Common myeloid progenitor, CD34-positive (primary cell): ENCODE measurements at regions not wholly inside any gene's neighbourhood (a gene's known extent, or its start where the extent isn't known, plus 50 kb on each side); places are given as distances from the start of the nearest gene placed in this dataset.
"Not testable (repeated sequence)": the region's sequence is repeated elsewhere in the genome, so short reads cannot be mapped to it uniquely, and the experiment has no call there.

Experiments used
- CTCF ChIA-PET: fragments of 350-600 bp; sonication (Branson Sonifier 250); formaldehyde crosslinking; loops from one replicate; lab custom pipeline; 2021; ENCODE audit warnings: antibody characterized with exemption; lab: Charles Lee
- POLR2A ChIA-PET: fragments of 350-600 bp; sonication (Branson Sonifier 250); formaldehyde crosslinking; loops from one replicate; lab custom pipeline; 2021; ENCODE audit warnings: antibody characterized with exemption; lab: Charles Lee
- DNase-seq, 3 donors: peaks; one replicate each; pipeline versions ENCODE4 v3.0.0 to v3.0.0-alpha.2; 2013
- H3K27ac ChIP-seq, 2 experiments: 1 replicate in 1 of 2; 2 replicates in 1 of 2; pipeline ENCODE4 v1.7.0; 2013; ENCODE audit warnings: inconsistent platforms in 2 of 2, low read length in 2 of 2, mild to moderate bottlenecking in 2 of 2, low read depth in 1 of 2, moderate library complexity in 1 of 2; ENCODE audit not compliant: severe bottlenecking in 2 of 2, insufficient read depth in 1 of 2, poor library complexity in 1 of 2
- H3K27me3 ChIP-seq, 5 experiments: replicated peaks in 2 of 5; 1 replicate in 3 of 5; 2 replicates in 2 of 5; pipeline versions ENCODE4 v1.6.1 to v1.7.0; 2013; ENCODE audit warnings: low read length in 4 of 5, mild to moderate bottlenecking in 2 of 5, moderate library complexity in 2 of 5, inconsistent platforms in 1 of 5; ENCODE audit not compliant: insufficient read depth in 5 of 5, control insufficient read depth in 4 of 5
- H3K36me3 ChIP-seq, 4 experiments: 1 replicate in 2 of 4; 2 replicates in 2 of 4; pipeline versions ENCODE4 v1.6.1 to v1.7.0; 2013; ENCODE audit warnings: low read length in 3 of 4, control low read depth in 1 of 4, mild to moderate bottlenecking in 1 of 4; ENCODE audit not compliant: control insufficient read depth in 4 of 4, insufficient read depth in 4 of 4
- H3K4me1 ChIP-seq, 4 experiments: 1 replicate in 3 of 4; 2 replicates in 1 of 4; pipeline versions ENCODE4 v1.6.1 to v1.7.1; 2013; ENCODE audit warnings: low read length in 3 of 4, mild to moderate bottlenecking in 3 of 4, control low read depth in 1 of 4, inconsistent platforms in 1 of 4, moderate library complexity in 1 of 4; ENCODE audit not compliant: control insufficient read depth in 4 of 4, insufficient read depth in 4 of 4; ENCODE audit errors: control extremely low read depth in 1 of 4
- H3K4me3 ChIP-seq, 7 experiments: 1 replicate in 4 of 7; 2 replicates in 3 of 7; pipeline versions ENCODE4 v1.5.1 to v1.7.0; 2013; ENCODE audit warnings: mild to moderate bottlenecking in 7 of 7, low read length in 6 of 7, moderate library complexity in 6 of 7, inconsistent platforms in 2 of 7, low read depth in 2 of 7, control low read depth in 1 of 7; ENCODE audit not compliant: insufficient read depth in 4 of 7, control insufficient read depth in 1 of 7; ENCODE audit errors: extremely low read depth in 1 of 7
- H3K9me3 ChIP-seq, 5 experiments: 1 replicate in 4 of 5; 2 replicates in 1 of 5; pipeline versions ENCODE4 v1.6.1 to v1.7.1; 2013; ENCODE audit warnings: low read length in 4 of 5, mild to moderate bottlenecking in 2 of 5, inconsistent platforms in 1 of 5, low read depth in 1 of 5, moderate library complexity in 1 of 5; ENCODE audit not compliant: control insufficient read depth in 4 of 5, insufficient read depth in 2 of 5; ENCODE audit errors: control extremely low read depth in 1 of 5
- WGBS: methylation state at CpG from one replicate; pipeline ENCODE4 v1.1.5; 2013; ENCODE audit not compliant: insufficient coverage; 5-methylcytosine and 5-hydroxymethylcytosine counted together

GRCh38 chr19:30841934-30842333, 469.8 kb downstream of the ZNF536 start:
- H3K27me3 ChIP-seq, result no peaks in the 10 kb centered on the region
- WGBS, result 96% methylated on average over 5 of the region's 5 CpGs
- no peak overlapping the region for H3K4me3 ChIP-seq
- no peaks in the 10 kb centered on the region for H3K36me3 ChIP-seq
- ChIA-PET POLR2A (no interaction called here), CTCF (no interaction called here)
- DNase-seq, result no peak
- no peaks in the 10 kb centered on the region for H3K9me3 ChIP-seq
- H3K27ac ChIP-seq, result no peak overlapping the region
- H3K4me1 ChIP-seq, result no peaks in the 10 kb centered on the region

GRCh38 chr19:30830875-30831274, 458.7 kb downstream of the ZNF536 start:
- ChIA-PET CTCF (no interaction called here), POLR2A (no interaction called here)
- Histone ChIP-seq H3K4me3 (no peak overlapping the region), H3K27me3 (no peaks in the 10 kb centered on the region), H3K27ac (no peak overlapping the region), H3K36me3 (no peaks in the 10 kb centered on the region), H3K9me3 (peaks cover 0 to 13% (median 3%) of the 10 kb centered on the region in 5 experiments), H3K4me1 (no peaks in the 10 kb centered on the region)
- no peak for DNase-seq
- 99% methylated on average over 5 of the region's 5 CpGs for WGBS

- H3K4me3 ChIP-seq, POLR2A ChIA-PET, H3K4me1 ChIP-seq, DNase-seq, H3K27me3 ChIP-seq, H3K27ac ChIP-seq, CTCF ChIA-PET, H3K36me3 ChIP-seq: not testable (repeated sequence)
- H3K9me3 ChIP-seq, result peaks cover 0 to 16% (median 3%) of the 10 kb centered on the region in 5 experiments
- no CpG with 5 or more reads among the region's 5 CpGs for WGBS
Observed at GRCh38 chr19:30825505-30825904, 453.3 kb downstream of the ZNF536 start.

- H3K36me3 ChIP-seq, result no peaks in the 10 kb centered on the region
- 100% methylated on average over 2 of the region's 2 CpGs for WGBS
- no peak overlapping the region for H3K4me3 ChIP-seq
- DNase-seq, result no peak
- CTCF ChIA-PET, result interaction anchor here (0.6 kb wide), 1 partner anchor 1526 kb away, joined by 3 read pairs; no protein-coding TSS in a partner anchor
- H3K4me1 ChIP-seq, result no peaks in the 10 kb centered on the region
- no peaks in the 10 kb centered on the region for H3K27me3 ChIP-seq
- no peak overlapping the region for H3K27ac ChIP-seq
- peaks cover 0 to 16% (median 3%) of the 10 kb centered on the region in 5 experiments for H3K9me3 ChIP-seq
- POLR2A ChIA-PET, result no interaction called here
Observed at GRCh38 chr19:30824809-30825208, 452.6 kb downstream of the ZNF536 start.

- POLR2A ChIA-PET, result no interaction called here
- no peaks in the 10 kb centered on the region for H3K4me1 ChIP-seq
- WGBS, result 95% methylated on average over 2 of the region's 3 CpGs
- no peak overlapping the region for H3K27ac ChIP-seq
- CTCF ChIA-PET, result no interaction called here
- no peaks in the 10 kb centered on the region for H3K36me3 ChIP-seq
- no peak for DNase-seq
- peaks cover 0 to 3% (median 0%) of the 10 kb centered on the region in 5 experiments for H3K9me3 ChIP-seq
- H3K4me3 ChIP-seq, result no peak overlapping the region
- H3K27me3 ChIP-seq, result no peaks in the 10 kb centered on the region
Observed at GRCh38 chr19:30817965-30818567, 445.9 kb downstream of the ZNF536 start.

- ChIA-PET CTCF (no interaction called here), POLR2A (no interaction called here)
- no peaks in the 10 kb centered on the region for H3K27me3 ChIP-seq
- no peak for DNase-seq
- H3K4me1 ChIP-seq, result no peaks in the 10 kb centered on the region
- H3K36me3 ChIP-seq, result no peaks in the 10 kb centered on the region
- H3K9me3 ChIP-seq, result no peaks in the 10 kb centered on the region
- whole genome bisulfite sequencing, result 99% methylated on average over 12 of the region's 12 CpGs
- H3K4me3 ChIP-seq, result no peak overlapping the region
- H3K27ac ChIP-seq, result no peak overlapping the region
Observed at GRCh38 chr19:30817197-30817596, 445.0 kb downstream of the ZNF536 start.

GRCh38 chr19:30815889-30816580, 443.9 kb downstream of the ZNF536 start:
- H3K9me3 ChIP-seq, result no peaks in the 10 kb centered on the region
- no peaks in the 10 kb centered on the region for H3K27me3 ChIP-seq
- CTCF ChIA-PET, result no interaction called here
- H3K27ac ChIP-seq, result no peak overlapping the region
- no peaks in the 10 kb centered on the region for H3K4me1 ChIP-seq
- no peak for DNase-seq
- POLR2A ChIA-PET, result no interaction called here
- no peak overlapping the region for H3K4me3 ChIP-seq
- H3K36me3 ChIP-seq, result no peaks in the 10 kb centered on the region
